NB4 (cell line): ENCODE measurements at regions not wholly inside any gene's neighbourhood (a gene's known extent, or its start where the extent isn't known, plus 50 kb on each side); places are given as distances from the start of the nearest gene placed in this dataset.

ENCODE experiments used
- CTCF ChIP-seq: IDR thresholded peaks from one replicate; pipeline ENCODE4 v1.5.1; 2012; ENCODE audit warnings: low read depth, low read length
- POLR2A ChIP-seq: IDR thresholded peaks from 2 replicates; pipeline ENCODE4 v1.6.1; 2011; ENCODE audit warnings: mild to moderate bottlenecking; ENCODE audit not compliant: insufficient read length; ENCODE audit errors: extremely low read depth
- TF ChIP-seq, protein P1 (sequence below): IDR thresholded peaks from 2 replicates; pipeline ENCODE4 v1.6.1; 2011; ENCODE audit warnings: low read depth, low read length

- no peak for TF ChIP-seq CTCF
- TF ChIP-seq, protein P1, sequence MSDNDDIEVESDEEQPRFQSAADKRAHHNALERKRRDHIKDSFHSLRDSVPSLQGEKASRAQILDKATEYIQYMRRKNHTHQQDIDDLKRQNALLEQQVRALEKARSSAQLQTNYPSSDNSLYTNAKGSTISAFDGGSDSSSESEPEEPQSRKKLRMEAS, result no peak
- no peak for TF ChIP-seq POLR2A
Observed at GRCh38 chr4:1476140-1476513, 69.9 kb upstream of the NKX1-1 start.
